Adrenal gland (tissue), 9 donors: ENCODE measurements at regions not wholly inside any gene's neighbourhood (a gene's known extent, or its start where the extent isn't known, plus 50 kb on each side); places are given as distances from the start of the nearest gene placed in this dataset.
A peak's percentile ranks its signal among the peaks of the same experiment; 100 is the strongest.
"Not testable (repeated sequence)": the region's sequence is repeated elsewhere in the genome, so short reads cannot be mapped to it uniquely, and the experiment has no call there.

Experiments used
- DNase-seq, 7 donors: peaks; one replicate each; pipeline ENCODE4 v3.0.0-alpha.2; 2019 to 2020
- H3K27ac ChIP-seq, 5 donors: fragments of 200-600 bp; sonication (generic) in 4 of 5; 1 replicate in 3 of 5; 2 replicates in 2 of 5; pipeline versions ENCODE4 v1.5.1 to v1.8.0; 2016 to 2020; ENCODE audit warnings: mild to moderate bottlenecking in 1 of 5
- H3K27me3 ChIP-seq: fragments of 200-600 bp; 2 replicates; pipeline ENCODE4 v1.8.0; 2021
- H3K36me3 ChIP-seq, 2 donors: fragments of 200-600 bp; replicated peaks in 1 of 2; 1 replicate in 1 of 2; 2 replicates in 1 of 2; pipeline versions ENCODE4 v1.5.1 to v1.8.0; 2018 to 2022
- H3K4me1 ChIP-seq, 2 donors: fragments of 200-600 bp; replicated peaks in 1 of 2; 1 replicate in 1 of 2; 2 replicates in 1 of 2; pipeline versions ENCODE4 v1.5.1 to v1.8.0; 2018 to 2021
- H3K4me3 ChIP-seq, 4 donors: fragments of 200-600 bp; sonication (generic) in 3 of 4; one replicate each; pipeline ENCODE4 v1.5.1; 2016 to 2018
- H3K9me3 ChIP-seq, 3 donors: fragments of 200-600 bp; sonication (generic) in 1 of 3; replicated peaks in 1 of 3; 1 replicate in 2 of 3; 2 replicates in 1 of 3; pipeline versions ENCODE4 v1.5.1 to v1.8.0; 2016 to 2021
- POLR2A ChIP-seq, 2 donors: fragments of 450-650 bp; IDR thresholded peaks; one replicate each; pipeline ENCODE4 v1.6.1; 2017; ENCODE audit warnings: antibody characterized with exemption in 2 of 2, mild to moderate bottlenecking in 2 of 2, moderate library complexity in 1 of 2
- WGBS, 4 donors: extraction: QIAGEN DNeasy Blood & Tissue Kit in 2 of 4; methylation state at CpG; one replicate each; pipeline versions ENCODE4 v1.1.5 to v1.1.7; 2013 to 2017; 5-methylcytosine and 5-hydroxymethylcytosine counted together
- intact Hi-C, 2 donors: fragments of 100-400 bp; cut with DNase I; formaldehyde crosslinking; loops; one replicate each; pipeline versions ENCODE4 v1.14.1 to v1.15.0; 2022 to 2023
- TF ChIP-seq, protein P1 (sequence below), 6 experiments: fragments of 450-650 bp in 4 of 6; fragments of 200-600 bp in 2 of 6; sonication (generic) in 1 of 6; IDR thresholded peaks; 1 replicate in 5 of 6; 2 replicates in 1 of 6; pipeline versions ENCODE4 v1.5.1 to v1.8.0; 2016 to 2021; ENCODE audit warnings: antibody characterized with exemption in 6 of 6, mild to moderate bottlenecking in 2 of 6, moderate library complexity in 1 of 6
- donor health status: healthy with polysubstance abuse.
- donor health status: Bipolar disorder and iron deficiency.
- donor health status: DM: yes; HTN: yes; CAD: no.
- donor health status: DM: no; HTN: no; CAD: no.
- donor health status: DM: no; HTN: no; CAD: no.

DNA sequence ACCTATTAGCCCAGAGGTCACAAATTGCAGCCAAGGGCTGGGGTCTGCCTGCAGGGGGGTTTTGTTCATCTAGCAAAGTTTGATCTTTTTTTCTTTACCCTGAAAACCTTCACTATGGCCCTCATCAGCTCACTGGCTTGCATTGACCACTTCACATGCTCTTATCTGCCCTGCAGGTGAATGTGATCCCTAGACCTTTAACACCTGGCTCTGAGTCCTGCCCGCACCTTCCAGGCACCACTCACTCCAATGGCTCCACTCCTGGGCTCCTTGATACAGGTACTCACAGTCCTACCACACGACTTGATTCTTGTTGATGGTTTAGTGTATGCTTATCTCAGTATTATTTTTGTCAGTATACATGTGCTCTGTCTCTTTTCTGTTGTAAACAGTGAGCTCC lies 92.5 kb downstream of the FEM1C start:
- Histone ChIP-seq H3K4me1 (peaks cover 3 to 16% of the 10 kb centered on the region in 2 donors), H3K27me3 (no peaks in the 10 kb centered on the region), H3K9me3 (no peaks in the 10 kb centered on the region), H3K4me3 (no peak overlapping the region), H3K27ac (no peak overlapping the region), H3K36me3 (no peaks in the 10 kb centered on the region)
- TF ChIP-seq, protein P1, sequence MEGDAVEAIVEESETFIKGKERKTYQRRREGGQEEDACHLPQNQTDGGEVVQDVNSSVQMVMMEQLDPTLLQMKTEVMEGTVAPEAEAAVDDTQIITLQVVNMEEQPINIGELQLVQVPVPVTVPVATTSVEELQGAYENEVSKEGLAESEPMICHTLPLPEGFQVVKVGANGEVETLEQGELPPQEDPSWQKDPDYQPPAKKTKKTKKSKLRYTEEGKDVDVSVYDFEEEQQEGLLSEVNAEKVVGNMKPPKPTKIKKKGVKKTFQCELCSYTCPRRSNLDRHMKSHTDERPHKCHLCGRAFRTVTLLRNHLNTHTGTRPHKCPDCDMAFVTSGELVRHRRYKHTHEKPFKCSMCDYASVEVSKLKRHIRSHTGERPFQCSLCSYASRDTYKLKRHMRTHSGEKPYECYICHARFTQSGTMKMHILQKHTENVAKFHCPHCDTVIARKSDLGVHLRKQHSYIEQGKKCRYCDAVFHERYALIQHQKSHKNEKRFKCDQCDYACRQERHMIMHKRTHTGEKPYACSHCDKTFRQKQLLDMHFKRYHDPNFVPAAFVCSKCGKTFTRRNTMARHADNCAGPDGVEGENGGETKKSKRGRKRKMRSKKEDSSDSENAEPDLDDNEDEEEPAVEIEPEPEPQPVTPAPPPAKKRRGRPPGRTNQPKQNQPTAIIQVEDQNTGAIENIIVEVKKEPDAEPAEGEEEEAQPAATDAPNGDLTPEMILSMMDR (IDR thresholded peaks at IDR 0.05), result no peak
- TF ChIP-seq POLR2A (IDR thresholded peaks at IDR 0.05), result no peak
- intact Hi-C loops, result no loop called here
- no peak for DNase-seq
- WGBS, 4 donors, result 78 to 90% (median 87%) methylated on average over 2 of the region's 2 CpGs

DNA sequence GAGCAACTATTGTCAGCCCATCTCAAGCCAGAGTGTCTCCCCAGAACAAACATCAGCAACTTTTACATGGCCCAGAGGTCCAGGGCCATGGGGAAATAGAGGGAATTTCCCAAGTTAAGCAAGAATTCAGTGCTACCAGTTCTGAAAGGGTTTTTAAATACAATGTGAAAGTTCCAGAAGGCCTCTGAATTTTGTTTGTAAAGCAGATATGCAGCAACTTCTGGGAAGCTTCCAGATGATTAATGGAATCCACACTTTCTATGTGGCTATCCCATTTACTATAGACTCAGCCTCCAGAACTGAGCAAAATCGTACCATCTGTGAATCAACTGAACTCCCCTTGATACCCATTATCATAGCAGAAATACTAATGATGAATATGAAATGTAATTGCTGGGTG lies 93.8 kb downstream of the FEM1C start:
- Histone ChIP-seq H3K4me1 (peaks cover 3 to 15% of the 10 kb centered on the region in 2 donors), H3K4me3 (no peak overlapping the region), H3K27ac (peak overlapping the region in 2 of 5 donors; percentile 9 to 23), H3K36me3 (no peaks in the 10 kb centered on the region), H3K27me3 (no peaks in the 10 kb centered on the region), H3K9me3 (no peaks in the 10 kb centered on the region)
- 50 to 74% (median 64%) methylated on average over 1 of the region's 1 CpG for WGBS, 4 donors
- intact Hi-C loops, result no loop called here
- DNase-seq, result no peak
- TF ChIP-seq, protein P1 (IDR thresholded peaks at IDR 0.05), result no peak
- TF ChIP-seq POLR2A (IDR thresholded peaks at IDR 0.05), result no peak

DNA sequence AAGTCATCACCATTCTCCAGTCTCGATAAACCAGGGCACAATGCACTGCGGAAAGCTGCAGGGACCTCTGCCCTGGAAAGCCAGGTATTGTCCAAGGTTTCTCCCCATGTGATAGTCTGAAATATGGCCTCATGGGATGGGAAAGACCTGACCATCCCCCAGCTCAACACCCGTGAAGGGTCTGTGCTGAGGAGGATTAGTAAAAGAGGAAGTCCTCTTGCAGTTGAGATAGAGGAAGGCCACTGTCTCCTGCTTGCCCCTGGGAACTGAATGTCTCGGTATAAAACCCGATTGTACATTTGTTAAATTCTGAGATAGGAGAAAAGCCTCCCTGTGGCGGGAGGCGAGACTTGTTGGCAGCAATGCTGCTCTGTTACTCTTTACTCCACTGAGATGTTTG lies 95.9 kb downstream of the FEM1C start:
- DNase-seq, result peak in 1 of 7 donors; percentile 26
- intact Hi-C loops, result not testable (repeated sequence)
- 58 to 73% (median 67%) methylated on average over 5 to 7 of the region's 7 CpGs for WGBS, 4 donors

DNA sequence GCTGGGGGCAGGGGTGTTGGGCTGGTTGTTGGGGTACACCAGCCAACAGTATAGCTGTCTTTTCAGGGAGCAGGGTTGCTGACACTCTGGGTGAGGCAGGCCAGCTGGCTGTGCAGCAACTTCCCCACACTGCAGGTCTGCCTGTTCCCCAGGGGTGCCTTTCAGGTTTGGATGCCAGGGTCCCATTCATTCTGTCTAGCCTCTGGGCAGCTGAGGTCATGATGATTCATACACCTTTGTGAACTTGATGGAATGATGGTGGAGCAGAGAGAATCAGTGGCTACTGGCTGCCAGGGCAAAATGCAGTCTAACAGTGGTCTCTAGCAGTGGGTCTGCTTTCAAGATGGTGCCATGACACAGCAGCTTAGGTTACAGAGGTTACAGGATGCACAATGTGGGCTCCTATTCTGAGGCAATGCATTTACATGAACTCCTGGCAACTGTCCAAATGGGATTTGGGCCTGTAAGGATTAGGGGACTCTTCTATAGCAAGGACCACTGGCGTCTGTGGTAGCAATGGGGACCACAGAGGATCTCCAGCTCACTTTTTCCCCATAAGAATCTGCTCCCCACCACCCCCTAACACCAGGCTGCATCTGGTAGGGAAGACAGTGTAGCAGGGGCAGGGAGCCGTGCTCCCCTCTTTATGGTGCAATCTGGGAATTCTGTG lies 103.7 kb downstream of the FEM1C start:
- no peak for TF ChIP-seq POLR2A (IDR thresholded peaks at IDR 0.05)
- TF ChIP-seq, protein P1 (IDR thresholded peaks at IDR 0.05), result no peak
- Histone ChIP-seq H3K36me3 (no peaks in the 10 kb centered on the region), H3K4me1 (no peaks in the 10 kb centered on the region), H3K27ac (no peak overlapping the region), H3K27me3 (no peaks in the 10 kb centered on the region), H3K9me3 (no peaks in the 10 kb centered on the region), H3K4me3 (no peak overlapping the region)
- intact Hi-C loops, result no loop called here
- 64 to 88% (median 80%) methylated on average over 1 to 2 of the region's 2 CpGs for WGBS, 4 donors
- no peak for DNase-seq

More for the DNA sequence above, 95.9 kb downstream of the FEM1C start:
- not testable (repeated sequence) for H3K4me3 ChIP-seq, H3K9me3 ChIP-seq, H3K27me3 ChIP-seq, H3K36me3 ChIP-seq, H3K4me1 ChIP-seq, H3K27ac ChIP-seq

DNA sequence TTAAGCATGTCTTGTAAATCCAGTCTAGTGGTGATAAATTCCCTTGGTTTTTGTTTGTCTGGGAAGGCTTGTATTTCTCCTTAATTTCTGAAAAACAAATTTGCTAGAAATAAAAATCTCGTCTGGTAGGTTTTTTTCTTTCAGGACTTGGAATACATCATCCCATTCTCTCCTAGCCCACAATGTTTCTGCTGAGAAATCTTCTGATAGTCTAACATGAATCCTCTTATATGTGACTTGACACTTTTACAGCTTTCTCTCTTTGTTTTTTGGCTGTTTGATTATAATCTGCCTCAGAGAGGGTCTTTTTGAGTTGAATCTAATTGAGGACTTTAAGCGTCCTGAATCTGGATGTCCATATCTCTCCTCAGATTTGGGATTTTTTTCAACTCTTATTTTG lies 104.9 kb downstream of the FEM1C start:
- no peaks in the 10 kb centered on the region for H3K4me1 ChIP-seq

More for the DNA sequence above, 104.9 kb downstream of the FEM1C start:
- Histone ChIP-seq H3K27me3 (no peaks in the 10 kb centered on the region), H3K4me3 (no peak overlapping the region), H3K9me3 (no peaks in the 10 kb centered on the region), H3K36me3 (no peaks in the 10 kb centered on the region), H3K27ac (no peak overlapping the region)
- WGBS, 4 donors, result 56 to 80% (median 70%) methylated on average over 2 of the region's 2 CpGs
- TF ChIP-seq, protein P1 (IDR thresholded peaks at IDR 0.05), result no peak
- no peak for TF ChIP-seq POLR2A (IDR thresholded peaks at IDR 0.05)
- DNase-seq, result no peak
- intact Hi-C loops, result no loop called here
